NCI-H1105 (cell line): ENCODE measurements at regions not wholly inside any gene's neighbourhood (a gene's known extent, or its start where the extent isn't known, plus 50 kb on each side); places are given as distances from the start of the nearest gene placed in this dataset.
"Not testable (repeated sequence)": the region's sequence is repeated elsewhere in the genome, so short reads cannot be mapped to it uniquely, and the experiment has no call there.

Experiments used
- DNase-seq: peaks from one replicate; lab custom pipeline; 2025; lab: John Stamatoyannopoulos, UW

- not testable (repeated sequence) for DNase-seq
These were observed 202.6 kb downstream of the POTED start for GRCh38 chr21:13812191-13812590.

- not testable (repeated sequence) for DNase-seq
These were observed 201.0 kb downstream of the POTED start for GRCh38 chr21:13810559-13810958.

GRCh38 chr21:13806444-13806843 lies 196.9 kb downstream of the POTED start:
- not testable (repeated sequence) for DNase-seq

- DNase-seq, result not testable (repeated sequence)
These were observed 193.2 kb downstream of the POTED start for GRCh38 chr21:13802757-13803156.
